RWPE1 (cell line): ENCODE measurements at regions not wholly inside any gene's neighbourhood (a gene's known extent, or its start where the extent isn't known, plus 50 kb on each side); places are given as distances from the start of the nearest gene placed in this dataset.

Experiments used
- CTCF ChIA-PET: fragments of 350-600 bp; sonication (Branson Sonifier 250); formaldehyde crosslinking; extraction: SDS; loops from one replicate; lab custom pipeline; 2021; lab: Yijun Ruan, JAX
- POLR2A ChIA-PET: fragments of 400-600 bp; formaldehyde crosslinking; extraction: SDS; loops from one replicate; lab custom pipeline; 2020; ENCODE audit warnings: antibody characterized with exemption; ENCODE audit not compliant: low non-redundant PET; lab: Yijun Ruan, JAX
- DNase-seq: peaks from one replicate; pipeline ENCODE4 v3.0.0; 2012; ENCODE audit warnings: low spot score
- H3K27ac ChIP-seq: fragments of 450-650 bp; 2 replicates; pipeline ENCODE4 v1.5.1; 2017
- CTCF ChIP-seq: fragments of 450-650 bp; conservative IDR thresholded peaks from 2 replicates; pipeline ENCODE4 v1.5.1; 2017; ENCODE audit warnings: low read depth, mild to moderate bottlenecking

GRCh38 chr20:39641423-39641822 lies 679.3 kb downstream of the DHX35 start:
- DNase-seq = no peak
- H3K27ac ChIP-seq = no peak overlapping the region
- CTCF ChIA-PET = no interaction called here
- POLR2A ChIA-PET = no interaction called here
- no peak for TF ChIP-seq CTCF

GRCh38 chr20:39640147-39640546 lies 678.0 kb downstream of the DHX35 start:
- H3K27ac ChIP-seq = no peak overlapping the region
- no peak for TF ChIP-seq CTCF
- no peak for DNase-seq
- ChIA-PET CTCF (no interaction called here), POLR2A (no interaction called here)

GRCh38 chr20:39638731-39639130 lies 676.6 kb downstream of the DHX35 start:
- POLR2A ChIA-PET = no interaction called here
- CTCF ChIA-PET = interaction anchor here (0.6 to 0.7 kb wide), 3 partner anchors 18 to 522 kb away, joined by 3 read pairs; no protein-coding TSS in a partner anchor
- DNase-seq = no peak
- H3K27ac ChIP-seq = no peak overlapping the region
- no peak for TF ChIP-seq CTCF

GRCh38 chr20:39633689-39634088 lies 671.5 kb downstream of the DHX35 start:
- no peak overlapping the region for H3K27ac ChIP-seq
- TF ChIP-seq CTCF = no peak
- ChIA-PET POLR2A (no interaction called here), CTCF (interaction anchor here (0.6 kb wide), 2 partner anchors 64 to 218 kb away, joined by 3 to 5 read pairs; no protein-coding TSS in a partner anchor)
- no peak for DNase-seq

GRCh38 chr20:39632757-39633156 lies 670.6 kb downstream of the DHX35 start:
- H3K27ac ChIP-seq = no peak overlapping the region
- CTCF ChIA-PET = no interaction called here
- POLR2A ChIA-PET = no interaction called here
- no peak for DNase-seq
- TF ChIP-seq CTCF = no peak

GRCh38 chr20:39632176-39632575 lies 670.0 kb downstream of the DHX35 start:
- no peak overlapping the region for H3K27ac ChIP-seq
- no peak for DNase-seq
- TF ChIP-seq CTCF = no peak
- ChIA-PET POLR2A (no interaction called here), CTCF (interaction anchor here (0.6 kb wide), 1 partner anchor 474 kb away, joined by 3 read pairs; no protein-coding TSS in a partner anchor)
